ENCODE measurements at regions not wholly inside any gene's neighbourhood (a gene's known extent, or its start where the extent isn't known, plus 50 kb on each side); places are given as distances from the start of the nearest gene placed in this dataset.

GRCh38 chr4:161101881-161102280 is 1061.9 kb downstream of the FSTL5 start:
- no peaks in the 10 kb centered on the region for H3K79me2 ChIP-seq (ENCODE audit: control insufficient read depth, insufficient read depth, low read length)
- no peak overlapping the region for H4K5ac ChIP-seq (ENCODE audit: low read length)
- H3K4ac ChIP-seq (ENCODE audit: low read depth, low read length) = no peak overlapping the region
- H3K56ac ChIP-seq (ENCODE audit: low read length) = no peak overlapping the region
- H3K27ac ChIP-seq (ENCODE audit: low read depth, low read length) = no peak overlapping the region
- H3K79me1 ChIP-seq (ENCODE audit: low read length) = no peaks in the 10 kb centered on the region
- H2BK5ac ChIP-seq (ENCODE audit: low read length) = no peak overlapping the region
- no peak overlapping the region for H3K9ac ChIP-seq (ENCODE audit: low read length)
- H3K23ac ChIP-seq (ENCODE audit: low read length) = no peak overlapping the region
- H3K27me3 ChIP-seq (ENCODE audit: insufficient read depth, low read length, poor library complexity) = no peaks in the 10 kb centered on the region
- H2BK120ac ChIP-seq (ENCODE audit: low read depth, low read length) = no peak overlapping the region
- H3K4me2 ChIP-seq (ENCODE audit: low read length) = no peak overlapping the region
- H3K4me3 ChIP-seq (ENCODE audit: low read length) = no peak overlapping the region
- no peaks in the 10 kb centered on the region for H3K36me3 ChIP-seq (ENCODE audit: control insufficient read depth, insufficient read depth, low read length)
- H3K18ac ChIP-seq (ENCODE audit: low read length) = no peak overlapping the region
- DNase-seq = no peak
- H4K8ac ChIP-seq (ENCODE audit: low read depth, low read length) = no peak overlapping the region
- H3K4me1 ChIP-seq (ENCODE audit: control insufficient read depth, low read depth, low read length) = no peaks in the 10 kb centered on the region
- no CpG with 5 or more reads among the region's 1 CpG for WGBS (ENCODE audit: extremely low coverage, insufficient coverage, low lambda C conversion rate)
- no peak overlapping the region for H2BK15ac ChIP-seq (replicated peaks; ENCODE audit: low read depth)
- no peak overlapping the region for H2AK5ac ChIP-seq (ENCODE audit: low read length)

DNA sequence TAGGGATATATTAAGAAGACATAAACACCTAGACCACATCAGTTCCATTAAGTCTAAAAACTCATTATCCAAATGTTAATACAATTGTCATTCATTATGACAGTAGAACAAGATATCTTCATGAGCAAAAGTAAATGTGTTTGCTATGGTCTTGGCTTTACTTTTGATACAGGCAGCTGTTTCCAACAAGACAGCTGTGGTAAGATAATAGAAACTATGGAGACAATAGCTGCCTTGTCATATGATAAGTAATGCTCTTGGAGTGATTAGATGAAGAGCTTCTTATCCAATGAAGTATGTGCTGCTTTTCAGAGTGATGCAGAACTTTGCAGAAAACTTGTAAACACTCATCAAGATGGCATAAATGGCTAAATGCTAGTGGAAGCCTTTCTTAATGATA is 1066.0 kb downstream of the FSTL5 start:
- no peak overlapping the region for H2BK120ac ChIP-seq (ENCODE audit: low read depth, low read length)
- no peak overlapping the region for H2AK5ac ChIP-seq (ENCODE audit: low read length)
- H2BK5ac ChIP-seq (ENCODE audit: low read length) = no peak overlapping the region
- H3K27me3 ChIP-seq (ENCODE audit: insufficient read depth, low read length, poor library complexity) = no peaks in the 10 kb centered on the region
- no peaks in the 10 kb centered on the region for H3K4me1 ChIP-seq (ENCODE audit: control insufficient read depth, low read depth, low read length)
- no peak overlapping the region for H2BK15ac ChIP-seq (replicated peaks; ENCODE audit: low read depth)
- H3K23ac ChIP-seq (ENCODE audit: low read length) = no peak overlapping the region
- DNase-seq = no peak
- no peak overlapping the region for H3K4ac ChIP-seq (ENCODE audit: low read depth, low read length)
- H3K27ac ChIP-seq (ENCODE audit: low read depth, low read length) = no peak overlapping the region
- H3K18ac ChIP-seq (ENCODE audit: low read length) = no peak overlapping the region
- H3K9ac ChIP-seq (ENCODE audit: low read length) = no peak overlapping the region
- H3K4me3 ChIP-seq (ENCODE audit: low read length) = no peak overlapping the region
- no peak overlapping the region for H3K4me2 ChIP-seq (ENCODE audit: low read length)
- H3K56ac ChIP-seq (ENCODE audit: low read length) = no peak overlapping the region
- H3K36me3 ChIP-seq (ENCODE audit: control insufficient read depth, insufficient read depth, low read length) = no peaks in the 10 kb centered on the region
- H4K8ac ChIP-seq (ENCODE audit: low read depth, low read length) = no peak overlapping the region
- H3K79me1 ChIP-seq (ENCODE audit: low read length) = no peaks in the 10 kb centered on the region
- no peak overlapping the region for H4K5ac ChIP-seq (ENCODE audit: low read length)
- no peaks in the 10 kb centered on the region for H3K79me2 ChIP-seq (ENCODE audit: control insufficient read depth, insufficient read depth, low read length)

DNA sequence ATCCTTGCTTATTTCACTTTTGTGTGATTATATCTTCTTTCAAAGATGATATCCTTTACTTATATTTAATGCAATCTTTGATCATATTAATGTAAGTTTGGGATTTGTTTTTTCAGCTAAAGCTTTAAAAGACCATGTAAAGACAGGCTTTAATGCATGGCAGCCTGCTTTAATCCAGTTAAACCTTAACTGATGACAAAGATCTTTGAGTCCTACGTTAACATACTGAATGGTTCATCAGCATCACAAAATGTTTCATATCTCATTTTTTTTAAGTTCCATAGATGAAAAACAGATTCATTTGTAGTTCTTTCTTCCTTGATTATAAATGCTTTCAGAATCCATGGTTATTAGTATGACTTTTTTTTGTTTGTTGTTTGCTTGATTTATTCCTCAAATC is 1102.8 kb downstream of the FSTL5 start:
- no peak overlapping the region for H2BK120ac ChIP-seq (ENCODE audit: low read depth, low read length)
- H3K9ac ChIP-seq (ENCODE audit: low read length) = no peak overlapping the region
- no peak overlapping the region for H2BK5ac ChIP-seq (ENCODE audit: low read length)
- H3K79me1 ChIP-seq (ENCODE audit: low read length) = no peaks in the 10 kb centered on the region
- H3K4ac ChIP-seq (ENCODE audit: low read depth, low read length) = no peak overlapping the region
- no peaks in the 10 kb centered on the region for H3K27me3 ChIP-seq (ENCODE audit: insufficient read depth, low read length, poor library complexity)
- H3K27ac ChIP-seq (ENCODE audit: low read depth, low read length) = no peak overlapping the region
- no peak overlapping the region for H2AK5ac ChIP-seq (ENCODE audit: low read length)
- no peak overlapping the region for H3K56ac ChIP-seq (ENCODE audit: low read length)
- no peak overlapping the region for H3K4me2 ChIP-seq (ENCODE audit: low read length)
- H3K4me3 ChIP-seq (ENCODE audit: low read length) = no peak overlapping the region
- no peaks in the 10 kb centered on the region for H3K36me3 ChIP-seq (ENCODE audit: control insufficient read depth, insufficient read depth, low read length)
- no peak overlapping the region for H2BK15ac ChIP-seq (replicated peaks; ENCODE audit: low read depth)
- H3K18ac ChIP-seq (ENCODE audit: low read length) = no peak overlapping the region
- no CpG with 5 or more reads among the region's 1 CpG for WGBS (ENCODE audit: extremely low coverage, insufficient coverage, low lambda C conversion rate)
- H4K8ac ChIP-seq (ENCODE audit: low read depth, low read length) = no peak overlapping the region
- no peak overlapping the region for H4K5ac ChIP-seq (ENCODE audit: low read length)
- DNase-seq = no peak
- H3K4me1 ChIP-seq (ENCODE audit: control insufficient read depth, low read depth, low read length) = no peaks in the 10 kb centered on the region
- no peak overlapping the region for H3K23ac ChIP-seq (ENCODE audit: low read length)
- H3K79me2 ChIP-seq (ENCODE audit: control insufficient read depth, insufficient read depth, low read length) = no peaks in the 10 kb centered on the region

All from mesendoderm (in vitro differentiated cells).